ENCODE measurements at regions not wholly inside any gene's neighbourhood (a gene's known extent, or its start where the extent isn't known, plus 50 kb on each side); places are given as distances from the start of the nearest gene placed in this dataset.

- Histone ChIP-seq H3K4me3 (ENCODE audit: low read depth in 1 of 2, low read length in 2 of 2) (no peak overlapping the region), H3K27me3 (ENCODE audit: control insufficient read depth in 1 of 2, insufficient read depth in 2 of 2, low read length in 2 of 2) (no peaks in the 10 kb centered on the region), H3K4me1 (ENCODE audit: control insufficient read depth in 2 of 2, insufficient read depth in 2 of 2, low read length in 1 of 2) (no peaks in the 10 kb centered on the region), H3K36me3 (ENCODE audit: control insufficient read depth in 2 of 2, insufficient read depth in 2 of 2, low read length in 1 of 2) (no peaks in the 10 kb centered on the region), H3K27ac (ENCODE audit: low read depth in 2 of 2, low read length in 1 of 2) (no peak overlapping the region), H3K9me3 (ENCODE audit: control insufficient read depth in 2 of 2, insufficient read depth in 1 of 2, low read depth in 1 of 2, low read length in 1 of 2) (no peaks in the 10 kb centered on the region)
- WGBS, 2 donors = 74 to 81% methylated on average over 2 of the region's 2 CpGs
These were observed 982.8 kb upstream of the SORCS1 start for GRCh38 chr10:108147346-108147745.

- Histone ChIP-seq H3K4me1 (ENCODE audit: control insufficient read depth in 2 of 2, insufficient read depth in 2 of 2, low read length in 1 of 2) (no peaks in the 10 kb centered on the region), H3K36me3 (ENCODE audit: control insufficient read depth in 2 of 2, insufficient read depth in 2 of 2, low read length in 1 of 2) (no peaks in the 10 kb centered on the region), H3K9me3 (ENCODE audit: control insufficient read depth in 2 of 2, insufficient read depth in 1 of 2, low read depth in 1 of 2, low read length in 1 of 2) (no peaks in the 10 kb centered on the region), H3K4me3 (ENCODE audit: low read depth in 1 of 2, low read length in 2 of 2) (no peak overlapping the region), H3K27ac (ENCODE audit: low read depth in 2 of 2, low read length in 1 of 2) (no peak overlapping the region), H3K27me3 (ENCODE audit: control insufficient read depth in 1 of 2, insufficient read depth in 2 of 2, low read length in 2 of 2) (no peaks in the 10 kb centered on the region)
- 66 to 78% methylated on average over 1 of the region's 1 CpG for WGBS, 2 donors
These were observed 976.6 kb upstream of the SORCS1 start for GRCh38 chr10:108141064-108141463.

DNA sequence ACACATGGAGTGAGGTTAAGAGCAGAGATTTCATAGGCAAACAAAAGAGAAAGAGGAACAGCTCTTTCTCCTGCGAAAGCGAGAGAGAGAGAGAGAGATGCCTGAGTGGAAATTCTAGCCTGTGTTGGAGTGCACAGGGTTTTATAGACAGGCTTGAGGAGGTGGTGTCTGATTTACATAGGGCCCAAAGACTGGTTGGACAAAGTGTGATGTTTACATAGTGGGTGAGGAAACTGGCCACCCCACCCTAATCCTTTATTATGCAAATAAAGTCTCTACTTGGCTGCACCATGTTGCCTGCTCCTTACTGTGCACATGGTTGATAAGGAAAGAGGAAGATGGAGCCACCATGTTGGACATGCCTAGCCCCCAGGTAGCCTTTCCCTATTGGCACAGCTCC is 967.8 kb upstream of the SORCS1 start:
- 65 to 82% methylated on average over 2 of the region's 2 CpGs for WGBS, 2 donors
- Histone ChIP-seq H3K36me3 (ENCODE audit: control insufficient read depth in 2 of 2, insufficient read depth in 2 of 2, low read length in 1 of 2) (no peaks in the 10 kb centered on the region), H3K4me1 (ENCODE audit: control insufficient read depth in 2 of 2, insufficient read depth in 2 of 2, low read length in 1 of 2) (no peaks in the 10 kb centered on the region), H3K9me3 (ENCODE audit: control insufficient read depth in 2 of 2, insufficient read depth in 1 of 2, low read depth in 1 of 2, low read length in 1 of 2) (no peaks in the 10 kb centered on the region), H3K27ac (ENCODE audit: low read depth in 2 of 2, low read length in 1 of 2) (no peak overlapping the region), H3K4me3 (ENCODE audit: low read depth in 1 of 2, low read length in 2 of 2) (no peak overlapping the region), H3K27me3 (ENCODE audit: control insufficient read depth in 1 of 2, insufficient read depth in 2 of 2, low read length in 2 of 2) (no peaks in the 10 kb centered on the region)

DNA sequence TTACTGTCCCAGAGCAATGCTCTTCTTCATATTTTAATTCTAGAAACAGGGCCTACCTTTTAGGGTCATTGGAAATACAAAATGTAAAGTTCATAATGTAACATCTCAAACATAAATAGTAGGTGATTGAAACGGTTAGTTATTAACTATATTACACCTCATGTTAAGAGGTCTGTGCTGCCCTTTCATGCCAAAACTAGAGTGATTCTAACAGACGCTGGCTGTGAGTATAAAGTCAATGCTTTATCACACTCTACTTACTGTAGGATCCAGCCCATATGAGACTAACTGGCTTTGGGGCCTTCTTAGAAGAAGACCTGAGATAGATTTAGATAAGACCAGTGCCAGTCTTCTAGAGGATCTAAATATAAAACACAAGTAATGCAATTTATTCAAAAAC is 966.1 kb upstream of the SORCS1 start:
- Histone ChIP-seq H3K9me3 (ENCODE audit: control insufficient read depth in 2 of 2, insufficient read depth in 1 of 2, low read depth in 1 of 2, low read length in 1 of 2) (no peaks in the 10 kb centered on the region), H3K4me3 (ENCODE audit: low read depth in 1 of 2, low read length in 2 of 2) (no peak overlapping the region), H3K4me1 (ENCODE audit: control insufficient read depth in 2 of 2, insufficient read depth in 2 of 2, low read length in 1 of 2) (no peaks in the 10 kb centered on the region), H3K36me3 (ENCODE audit: control insufficient read depth in 2 of 2, insufficient read depth in 2 of 2, low read length in 1 of 2) (no peaks in the 10 kb centered on the region), H3K27ac (ENCODE audit: low read depth in 2 of 2, low read length in 1 of 2) (no peak overlapping the region), H3K27me3 (ENCODE audit: control insufficient read depth in 1 of 2, insufficient read depth in 2 of 2, low read length in 2 of 2) (no peaks in the 10 kb centered on the region)
- 49 to 59% methylated on average over 2 of the region's 2 CpGs for WGBS, 2 donors

DNA sequence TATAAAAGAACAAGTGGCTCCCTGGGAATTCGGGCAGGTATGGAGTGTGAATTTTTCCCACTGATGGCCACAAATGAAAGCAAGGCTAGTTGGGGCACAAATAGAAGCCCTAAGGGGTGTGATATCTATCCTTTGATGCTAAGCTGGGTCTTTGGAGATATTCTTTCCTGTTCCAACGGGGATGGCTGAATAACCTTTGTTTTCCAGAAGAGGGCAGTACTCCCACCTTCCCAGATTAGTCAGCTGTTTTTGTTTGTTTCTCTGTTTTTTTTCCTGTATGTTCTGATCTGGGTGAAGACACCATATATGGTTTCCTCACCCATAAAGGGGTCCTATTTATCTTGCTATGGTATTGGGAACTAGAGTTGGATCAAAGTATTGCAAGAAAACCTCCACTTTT is 947.7 kb upstream of the SORCS1 start:
- Histone ChIP-seq H3K4me1 (ENCODE audit: control insufficient read depth in 2 of 2, insufficient read depth in 2 of 2, low read length in 1 of 2) (no peaks in the 10 kb centered on the region), H3K9me3 (ENCODE audit: control insufficient read depth in 2 of 2, insufficient read depth in 1 of 2, low read depth in 1 of 2, low read length in 1 of 2) (no peaks in the 10 kb centered on the region), H3K27me3 (ENCODE audit: control insufficient read depth in 1 of 2, insufficient read depth in 2 of 2, low read length in 2 of 2) (no peaks in the 10 kb centered on the region), H3K4me3 (ENCODE audit: low read depth in 1 of 2, low read length in 2 of 2) (no peak overlapping the region), H3K27ac (ENCODE audit: low read depth in 2 of 2, low read length in 1 of 2) (no peak overlapping the region), H3K36me3 (ENCODE audit: control insufficient read depth in 2 of 2, insufficient read depth in 2 of 2, low read length in 1 of 2) (no peaks in the 10 kb centered on the region)
- 33 to 39% methylated on average over 2 of the region's 2 CpGs for WGBS, 2 donors

- 80 to 86% methylated on average over 3 of the region's 3 CpGs for WGBS, 2 donors
- H3K27me3 ChIP-seq (ENCODE audit: control insufficient read depth in 1 of 2, insufficient read depth in 2 of 2, low read length in 2 of 2) = no peaks in the 10 kb centered on the region
These were observed 940.1 kb upstream of the SORCS1 start for GRCh38 chr10:108104551-108105156.

GRCh38 chr10:108097258-108097657 is 932.8 kb upstream of the SORCS1 start:
- H3K27me3 ChIP-seq (ENCODE audit: control insufficient read depth in 1 of 2, insufficient read depth in 2 of 2, low read length in 2 of 2) = no peaks in the 10 kb centered on the region
- no peaks in the 10 kb centered on the region for H3K36me3 ChIP-seq (ENCODE audit: control insufficient read depth in 2 of 2, insufficient read depth in 2 of 2, low read length in 1 of 2)
- WGBS, 2 donors = 80 to 88% methylated on average over 4 of the region's 4 CpGs
- no peak overlapping the region for H3K27ac ChIP-seq (ENCODE audit: low read depth in 2 of 2, low read length in 1 of 2)
- no peaks in the 10 kb centered on the region for H3K4me1 ChIP-seq (ENCODE audit: control insufficient read depth in 2 of 2, insufficient read depth in 2 of 2, low read length in 1 of 2)
- no peak overlapping the region for H3K4me3 ChIP-seq (ENCODE audit: low read depth in 1 of 2, low read length in 2 of 2)
- H3K9me3 ChIP-seq (ENCODE audit: control insufficient read depth in 2 of 2, insufficient read depth in 1 of 2, low read depth in 1 of 2, low read length in 1 of 2) = peaks cover 4 to 6% of the 10 kb centered on the region in 2 donors

More at GRCh38 chr10:108104551-108105156, 940.1 kb upstream of the SORCS1 start:
- H3K27ac ChIP-seq (ENCODE audit: low read depth in 2 of 2, low read length in 1 of 2) = no peak overlapping the region
- no peak overlapping the region for H3K4me3 ChIP-seq (ENCODE audit: low read depth in 1 of 2, low read length in 2 of 2)
- H3K9me3 ChIP-seq (ENCODE audit: control insufficient read depth in 2 of 2, insufficient read depth in 1 of 2, low read depth in 1 of 2, low read length in 1 of 2) = no peaks in the 10 kb centered on the region
- no peaks in the 10 kb centered on the region for H3K36me3 ChIP-seq (ENCODE audit: control insufficient read depth in 2 of 2, insufficient read depth in 2 of 2, low read length in 1 of 2)
- H3K4me1 ChIP-seq (ENCODE audit: control insufficient read depth in 2 of 2, insufficient read depth in 2 of 2, low read length in 1 of 2) = no peaks in the 10 kb centered on the region

- H3K4me1 ChIP-seq (ENCODE audit: control insufficient read depth in 2 of 2, insufficient read depth in 2 of 2, low read length in 1 of 2) = no peaks in the 10 kb centered on the region
- WGBS, 2 donors = 83 to 85% methylated on average over 7 of the region's 7 CpGs
These were observed 931.7 kb upstream of the SORCS1 start for GRCh38 chr10:108095932-108096925.

GRCh38 chr10:108090476-108091215 is 926.1 kb upstream of the SORCS1 start:
- Histone ChIP-seq H3K36me3 (ENCODE audit: control insufficient read depth in 2 of 2, insufficient read depth in 2 of 2, low read length in 1 of 2) (no peaks in the 10 kb centered on the region), H3K4me1 (ENCODE audit: control insufficient read depth in 2 of 2, insufficient read depth in 2 of 2, low read length in 1 of 2) (no peaks in the 10 kb centered on the region), H3K27ac (ENCODE audit: low read depth in 2 of 2, low read length in 1 of 2) (no peak overlapping the region), H3K27me3 (ENCODE audit: control insufficient read depth in 1 of 2, insufficient read depth in 2 of 2, low read length in 2 of 2) (no peaks in the 10 kb centered on the region), H3K4me3 (ENCODE audit: low read depth in 1 of 2, low read length in 2 of 2) (no peak overlapping the region), H3K9me3 (ENCODE audit: control insufficient read depth in 2 of 2, insufficient read depth in 1 of 2, low read depth in 1 of 2, low read length in 1 of 2) (peaks cover 0 to 3% of the 10 kb centered on the region in 2 donors)
- WGBS, 2 donors = 68 to 78% methylated on average over 3 of the region's 3 CpGs

More at GRCh38 chr10:108095932-108096925, 931.7 kb upstream of the SORCS1 start:
- H3K27ac ChIP-seq (ENCODE audit: low read depth in 2 of 2, low read length in 1 of 2) = no peak overlapping the region
- H3K9me3 ChIP-seq (ENCODE audit: control insufficient read depth in 2 of 2, insufficient read depth in 1 of 2, low read depth in 1 of 2, low read length in 1 of 2) = peaks cover 4 to 6% of the 10 kb centered on the region in 2 donors
- no peak overlapping the region for H3K4me3 ChIP-seq (ENCODE audit: low read depth in 1 of 2, low read length in 2 of 2)
- no peaks in the 10 kb centered on the region for H3K27me3 ChIP-seq (ENCODE audit: control insufficient read depth in 1 of 2, insufficient read depth in 2 of 2, low read length in 2 of 2)
- no peaks in the 10 kb centered on the region for H3K36me3 ChIP-seq (ENCODE audit: control insufficient read depth in 2 of 2, insufficient read depth in 2 of 2, low read length in 1 of 2)
